Esophagus muscularis mucosa (tissue), 4 donors: ENCODE measurements at regions not wholly inside any gene's neighbourhood (a gene's known extent, or its start where the extent isn't known, plus 50 kb on each side); places are given as distances from the start of the nearest gene placed in this dataset.

Source experiments
- EP300 ChIP-seq: sonication (generic); formaldehyde crosslinking; IDR thresholded peaks from one replicate; pipeline ENCODE4 v1.6.1; 2017; ENCODE audit warnings: antibody characterized with exemption
- POLR2A ChIP-seq: fragments of 450-650 bp; IDR thresholded peaks from one replicate; pipeline ENCODE4 v1.6.1; 2017; ENCODE audit warnings: antibody characterized with exemption, moderate library complexity, mild to moderate bottlenecking, low read depth
- POLR2AphosphoS5 ChIP-seq, 2 donors: sonication (generic); formaldehyde crosslinking; IDR thresholded peaks; one replicate each; pipeline ENCODE4 v1.6.1; 2017; ENCODE audit warnings: antibody characterized with exemption in 2 of 2
- TF ChIP-seq, protein P1 (sequence below), 3 experiments: fragments of 200-600 bp in 2 of 3; fragments of 450-650 bp in 1 of 3; sonication (generic) in 2 of 3; IDR thresholded peaks; one replicate each; pipeline ENCODE4 v1.5.1; 2017 to 2019; ENCODE audit warnings: antibody characterized with exemption in 3 of 3, mild to moderate bottlenecking in 2 of 3, moderate library complexity in 1 of 3

DNA sequence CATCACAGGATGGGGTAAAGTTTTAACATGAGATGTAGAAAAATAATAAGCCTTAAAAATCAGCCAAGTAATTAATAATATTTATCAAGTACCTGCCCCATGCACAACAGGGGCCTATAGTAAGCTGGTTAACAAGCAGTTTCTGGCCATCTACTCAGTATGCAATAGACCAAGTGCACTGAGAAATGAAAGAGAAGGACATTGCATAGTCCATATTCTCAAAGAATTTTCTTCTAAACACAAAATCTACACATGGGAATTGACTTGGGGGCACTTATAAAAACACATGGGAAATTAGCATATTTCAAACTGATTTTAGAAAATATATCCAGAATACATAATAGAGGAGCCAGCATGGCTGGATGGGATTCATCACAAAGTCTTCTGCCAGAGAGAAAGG lies 109.5 kb downstream of the DIO2 start:
- TF ChIP-seq, protein P1, sequence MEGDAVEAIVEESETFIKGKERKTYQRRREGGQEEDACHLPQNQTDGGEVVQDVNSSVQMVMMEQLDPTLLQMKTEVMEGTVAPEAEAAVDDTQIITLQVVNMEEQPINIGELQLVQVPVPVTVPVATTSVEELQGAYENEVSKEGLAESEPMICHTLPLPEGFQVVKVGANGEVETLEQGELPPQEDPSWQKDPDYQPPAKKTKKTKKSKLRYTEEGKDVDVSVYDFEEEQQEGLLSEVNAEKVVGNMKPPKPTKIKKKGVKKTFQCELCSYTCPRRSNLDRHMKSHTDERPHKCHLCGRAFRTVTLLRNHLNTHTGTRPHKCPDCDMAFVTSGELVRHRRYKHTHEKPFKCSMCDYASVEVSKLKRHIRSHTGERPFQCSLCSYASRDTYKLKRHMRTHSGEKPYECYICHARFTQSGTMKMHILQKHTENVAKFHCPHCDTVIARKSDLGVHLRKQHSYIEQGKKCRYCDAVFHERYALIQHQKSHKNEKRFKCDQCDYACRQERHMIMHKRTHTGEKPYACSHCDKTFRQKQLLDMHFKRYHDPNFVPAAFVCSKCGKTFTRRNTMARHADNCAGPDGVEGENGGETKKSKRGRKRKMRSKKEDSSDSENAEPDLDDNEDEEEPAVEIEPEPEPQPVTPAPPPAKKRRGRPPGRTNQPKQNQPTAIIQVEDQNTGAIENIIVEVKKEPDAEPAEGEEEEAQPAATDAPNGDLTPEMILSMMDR (IDR thresholded peaks at IDR 0.05): no peak
- TF ChIP-seq POLR2AphosphoS5 (IDR thresholded peaks at IDR 0.05) (no peak), POLR2A (no peak), EP300 (no peak)
